H1 (cell line): ENCODE measurements at regions not wholly inside any gene's neighbourhood (a gene's known extent, or its start where the extent isn't known, plus 50 kb on each side); places are given as distances from the start of the nearest gene placed in this dataset.

Experiments
- CTCF ChIA-PET: fragments of 300-600 bp; sonication (Branson Sonifier 250); formaldehyde crosslinking; loops from one replicate; lab custom pipeline; 2021; ENCODE audit not compliant: partially characterized antibody; lab: Charles Lee
- POLR2A ChIA-PET: fragments of 300-600 bp; sonication (Branson Sonifier 250); formaldehyde crosslinking; loops from one replicate; lab custom pipeline; 2021; ENCODE audit warnings: inconsistent platforms; ENCODE audit not compliant: partially characterized antibody; lab: Charles Lee
- DNase-seq, 2 experiments: peaks; one replicate each; pipeline versions ENCODE4 v3.0.0 to v3.0.0-alpha.2; 2010 to 2022; ENCODE audit warnings: low spot score in 2 of 2, low read depth in 1 of 2, mixed read lengths in 1 of 2
- FAIRE-seq: peaks from 2 replicates; lab custom pipeline; 2011; peaks lifted over from hg19 to GRCh38; lab: Jason Lieb, UNC
- H2AFZ ChIP-seq: 2 replicates; pipeline ENCODE4 v1.8.1; 2012; ENCODE audit warnings: low read length, inconsistent platforms
- H2AK5ac ChIP-seq: 2 replicates; pipeline ENCODE4 v1.6.1; 2013; ENCODE audit warnings: low read depth, low read length
- H2BK120ac ChIP-seq: replicated peaks from 2 replicates; pipeline ENCODE3; 2013; ENCODE audit warnings: low read depth, low read length, inconsistent platforms
- H2BK12ac ChIP-seq: 2 replicates; pipeline ENCODE4 v1.6.1; 2013; ENCODE audit warnings: low read depth, low read length
- H2BK15ac ChIP-seq: 2 replicates; pipeline ENCODE4 v1.6.1; 2013; ENCODE audit warnings: low read length
- H2BK20ac ChIP-seq: 2 replicates; pipeline ENCODE4 v1.6.1; 2013; ENCODE audit warnings: low read length
- H2BK5ac ChIP-seq: 2 replicates; pipeline ENCODE4 v1.6.1; 2013; ENCODE audit warnings: low read depth, low read length
- H3K14ac ChIP-seq: 2 replicates; pipeline ENCODE4 v1.6.1; 2013; ENCODE audit warnings: inconsistent platforms; ENCODE audit not compliant: insufficient read length
- H3K18ac ChIP-seq: 2 replicates; pipeline ENCODE4 v1.6.1; 2013; ENCODE audit warnings: low read length; ENCODE audit errors: extremely low read depth
- H3K23ac ChIP-seq: 2 replicates; pipeline ENCODE4 v1.6.1; 2013; ENCODE audit warnings: inconsistent platforms; ENCODE audit not compliant: insufficient read length
- H3K23me2 ChIP-seq: 2 replicates; pipeline ENCODE4 v1.6.1; 2013; ENCODE audit warnings: low read depth, low read length
- H3K27ac ChIP-seq: 2 replicates; pipeline ENCODE4 v1.6.1; 2011; ENCODE audit warnings: low read depth, low read length, inconsistent platforms
- H3K27me3 ChIP-seq, 4 experiments: replicated peaks in 1 of 4; 1 replicate in 1 of 4; 2 replicates in 3 of 4; pipeline versions ENCODE4 v1.6.1 to v1.8.1; 2011 to 2013; ENCODE audit warnings: low read length in 3 of 4, mild to moderate bottlenecking in 3 of 4, inconsistent platforms in 2 of 4, mixed read lengths in 2 of 4, moderate library complexity in 1 of 4; ENCODE audit not compliant: control insufficient read depth in 3 of 4, insufficient read depth in 3 of 4; ENCODE audit errors: extremely low read depth in 1 of 4
- H3K36me3 ChIP-seq, 4 experiments: 2 replicates each; pipeline versions ENCODE4 v1.6.1 to v1.8.1; 2011 to 2013; ENCODE audit warnings: mild to moderate bottlenecking in 4 of 4, low read length in 3 of 4, moderate library complexity in 2 of 4, control low read depth in 1 of 4, inconsistent platforms in 1 of 4; ENCODE audit not compliant: insufficient read depth in 4 of 4, control insufficient read depth in 2 of 4
- H3K4ac ChIP-seq: replicated peaks from 2 replicates; pipeline ENCODE3; 2013; ENCODE audit warnings: low read length, low read depth, mixed read lengths, inconsistent platforms; ENCODE audit not compliant: insufficient read length
- H3K4me1 ChIP-seq, 4 experiments: replicated peaks in 1 of 4; 1 replicate in 1 of 4; 2 replicates in 3 of 4; pipeline versions ENCODE4 v1.6.1 to v1.8.1; 2011 to 2013; ENCODE audit warnings: low read length in 3 of 4, inconsistent platforms in 2 of 4, mixed read lengths in 1 of 4; ENCODE audit not compliant: insufficient read depth in 4 of 4, control insufficient read depth in 3 of 4
- H3K4me2 ChIP-seq, 2 experiments: 2 replicates each; pipeline versions ENCODE4 v1.6.1 to v1.8.1; 2011 to 2013; ENCODE audit warnings: low read depth in 2 of 2, low read length in 2 of 2, control low read depth in 1 of 2, inconsistent platforms in 1 of 2, mild to moderate bottlenecking in 1 of 2; ENCODE audit not compliant: insufficient read depth in 1 of 2
- H3K4me3 ChIP-seq, 4 experiments: fragments of 200-600, 300-600 bp in 1 of 4; sonication (generic), shearing (Covaris generic), sonication (Bioruptor Twin) in 1 of 4; 2 replicates each; pipeline versions ENCODE4 v1.5.1 to v1.8.1; 2011 to 2016; ENCODE audit warnings: low read length in 4 of 4, low read depth in 3 of 4, control low read depth in 2 of 4, inconsistent platforms in 2 of 4, mild to moderate bottlenecking in 2 of 4, mixed read lengths in 1 of 4, moderate library complexity in 1 of 4; ENCODE audit not compliant: insufficient read depth in 2 of 4; ENCODE audit errors: extremely low read depth in 1 of 4
- H3K56ac ChIP-seq: replicated peaks from 2 replicates; pipeline ENCODE3; 2013; ENCODE audit warnings: low read depth, mild to moderate bottlenecking, mixed read lengths, low read length, inconsistent platforms; ENCODE audit not compliant: insufficient read length
- H3K79me1 ChIP-seq: 2 replicates; pipeline ENCODE4 v1.6.1; 2013; ENCODE audit warnings: low read depth, low read length, control low read depth
- H3K79me2 ChIP-seq, 2 experiments: 2 replicates each; pipeline versions ENCODE4 v1.6.1 to v1.8.1; 2012 to 2013; ENCODE audit warnings: low read length in 2 of 2, mild to moderate bottlenecking in 2 of 2, inconsistent platforms in 1 of 2; ENCODE audit not compliant: insufficient read depth in 2 of 2, control insufficient read depth in 1 of 2
- H3K9ac ChIP-seq, 4 experiments: replicated peaks in 1 of 4; 1 replicate in 1 of 4; 2 replicates in 3 of 4; pipeline versions ENCODE4 v1.6.1 to v1.8.1; 2011 to 2013; ENCODE audit warnings: low read depth in 3 of 4, low read length in 3 of 4, control low read depth in 2 of 4, mild to moderate bottlenecking in 2 of 4, moderate library complexity in 2 of 4, inconsistent platforms in 1 of 4; ENCODE audit errors: extremely low read depth in 1 of 4
- H3K9me3 ChIP-seq, 2 experiments: 2 replicates each; pipeline versions ENCODE4 v1.6.1 to v1.8.1; 2012 to 2013; ENCODE audit warnings: mild to moderate bottlenecking in 2 of 2, moderate library complexity in 2 of 2, control low read depth in 1 of 2, inconsistent platforms in 1 of 2, low read depth in 1 of 2, low read length in 1 of 2, mixed read lengths in 1 of 2; ENCODE audit not compliant: insufficient read depth in 2 of 2
- H4K20me1 ChIP-seq, 2 experiments: replicated peaks in 1 of 2; 2 replicates each; pipeline versions ENCODE3 to v1.8.1; 2011 to 2013; ENCODE audit warnings: inconsistent platforms in 2 of 2, low read length in 2 of 2, mild to moderate bottlenecking in 1 of 2; ENCODE audit not compliant: insufficient read depth in 2 of 2, control insufficient read depth in 1 of 2
- H4K5ac ChIP-seq: 2 replicates; pipeline ENCODE4 v1.6.1; 2013; ENCODE audit warnings: low read length, low read depth, mixed read lengths, inconsistent platforms; ENCODE audit not compliant: insufficient read length
- H4K8ac ChIP-seq: 2 replicates; pipeline ENCODE4 v1.8.0; 2013; ENCODE audit warnings: mild to moderate bottlenecking, moderate library complexity, low read length, inconsistent platforms; ENCODE audit not compliant: insufficient read depth; ENCODE audit errors: extremely low read depth
- H4K91ac ChIP-seq: replicated peaks from 2 replicates; pipeline ENCODE3; 2013; ENCODE audit warnings: low read length, mixed read lengths, inconsistent platforms; ENCODE audit not compliant: insufficient read length
- JUND ChIP-seq: IDR thresholded peaks from 2 replicates; pipeline ENCODE4 v1.6.1; 2011; ENCODE audit warnings: mild to moderate bottlenecking, improper control_type of control experiment, low read length
- MAFK ChIP-seq: IDR thresholded peaks from 2 replicates; pipeline ENCODE4 v1.6.1; 2012; ENCODE audit warnings: low read depth, mild to moderate bottlenecking, improper control_type of control experiment, low read length
- WGBS, 2 experiments: shearing (Covaris generic) in 1 of 2; methylation state at CpG; one replicate each; pipeline versions ENCODE4 v1.1.6 to v1.1.7; 2013 to 2015; ENCODE audit warnings: low lambda C conversion rate in 2 of 2, mixed read lengths in 2 of 2, inconsistent platforms in 1 of 2, low coverage in 1 of 2, missing lambda C conversion rate in 1 of 2; ENCODE audit not compliant: insufficient replicate concordance in 2 of 2, insufficient coverage in 1 of 2, insufficient read length in 1 of 2; ENCODE audit errors: extremely low coverage in 1 of 2, missing lambda C conversion rate in 1 of 2; 5-methylcytosine and 5-hydroxymethylcytosine counted together
- TF ChIP-seq, protein P1 (sequence below): IDR thresholded peaks from 2 replicates; pipeline ENCODE4 v1.6.1; 2011; ENCODE audit warnings: low read length, improper control_type of control experiment

DNA sequence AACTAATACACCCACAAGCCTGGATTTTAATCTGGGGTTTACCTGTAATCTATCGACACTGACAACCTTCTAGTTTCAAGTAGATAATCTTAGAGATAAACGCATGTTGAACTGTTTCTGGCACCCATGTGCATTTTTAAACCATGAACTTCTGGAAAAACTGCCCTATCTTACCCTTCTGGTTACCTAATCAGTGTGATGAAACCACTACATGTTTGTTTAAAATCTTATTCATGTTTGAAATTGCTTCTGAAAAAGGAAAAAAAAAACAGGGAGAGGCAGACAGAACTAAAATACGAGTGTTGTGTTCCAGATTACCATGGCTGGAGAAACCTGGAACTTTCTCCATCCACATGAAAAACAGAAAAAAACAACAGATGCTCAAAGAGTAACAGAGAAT, 139.3 kb downstream of the MID1IP1 start:
- Histone ChIP-seq H3K4ac (no peak overlapping the region), H3K4me2 (no peak overlapping the region), H3K79me1 (no peaks in the 10 kb centered on the region), H3K36me3 (no peaks in the 10 kb centered on the region), H2BK120ac (no peak overlapping the region), H3K18ac (no peak overlapping the region), H4K20me1 (no peaks in the 10 kb centered on the region), H3K56ac (no peak overlapping the region), H2BK15ac (no peak overlapping the region), H2BK20ac (no peak overlapping the region), H2BK12ac (no peak overlapping the region), H3K4me3 (no peak overlapping the region), H4K5ac (no peak overlapping the region), H3K9me3 (no peaks in the 10 kb centered on the region), H3K4me1 (no peaks in the 10 kb centered on the region), H2AFZ (no peak overlapping the region), H3K23ac (no peak overlapping the region), H3K27me3 (no peaks in the 10 kb centered on the region), H4K8ac (no peak overlapping the region), H2BK5ac (no peak overlapping the region), H2AK5ac (no peak overlapping the region), H3K14ac (no peak overlapping the region), H3K9ac (no peak overlapping the region), H3K79me2 (no peaks in the 10 kb centered on the region), H4K91ac (no peak overlapping the region), H3K23me2 (no peaks in the 10 kb centered on the region), H3K27ac (no peak overlapping the region)
- DNase-seq (no peak), FAIRE-seq (no peak)
- CTCF ChIA-PET, result no interaction called here
- 88% methylated on average over 3 of the region's 3 CpGs; no CpG with 5 or more reads in 1 of the 2 experiments for WGBS, 2 experiments
- POLR2A ChIA-PET, result no interaction called here
- TF ChIP-seq MAFK (no peak), JUND (no peak)
- TF ChIP-seq, protein P1, sequence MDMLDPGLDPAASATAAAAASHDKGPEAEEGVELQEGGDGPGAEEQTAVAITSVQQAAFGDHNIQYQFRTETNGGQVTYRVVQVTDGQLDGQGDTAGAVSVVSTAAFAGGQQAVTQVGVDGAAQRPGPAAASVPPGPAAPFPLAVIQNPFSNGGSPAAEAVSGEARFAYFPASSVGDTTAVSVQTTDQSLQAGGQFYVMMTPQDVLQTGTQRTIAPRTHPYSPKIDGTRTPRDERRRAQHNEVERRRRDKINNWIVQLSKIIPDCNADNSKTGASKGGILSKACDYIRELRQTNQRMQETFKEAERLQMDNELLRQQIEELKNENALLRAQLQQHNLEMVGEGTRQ, result no peak
